ENCODE measurements at regions not wholly inside any gene's neighbourhood (a gene's known extent, or its start where the extent isn't known, plus 50 kb on each side); places are given as distances from the start of the nearest gene placed in this dataset.

- TF ChIP-seq CTCF (IDR thresholded peaks at IDR 0.05), result no peak
- no peaks in the 10 kb centered on the region for H3K4me1 ChIP-seq (ENCODE audit: low read depth)
- no peaks in the 10 kb centered on the region for H3K36me3 ChIP-seq (ENCODE audit: low read depth)
- H3K9me3 ChIP-seq, result no peaks in the 10 kb centered on the region
- DNase-seq (peak in 1 of 3 donors; percentile 5), ATAC-seq (no peak)
- intact Hi-C loops (cut with DNase I, micrococcal nuclease), result no loop called here
- no peak overlapping the region for H3K4me3 ChIP-seq
Measured at GRCh38 chr2:180191432-180192124, 184.5 kb upstream of the CWC22 start.

GRCh38 chr2:180190851-180191250 lies 183.8 kb upstream of the CWC22 start:
- intact Hi-C loops (cut with DNase I, micrococcal nuclease), result no loop called here
- ATAC-seq (no peak), DNase-seq (no peak)
- Histone ChIP-seq H3K9me3 (no peaks in the 10 kb centered on the region), H3K4me1 (ENCODE audit: low read depth) (no peaks in the 10 kb centered on the region), H3K4me3 (no peak overlapping the region), H3K36me3 (ENCODE audit: low read depth) (no peaks in the 10 kb centered on the region)
- TF ChIP-seq CTCF (IDR thresholded peaks at IDR 0.05), result no peak

GRCh38 chr2:180187611-180188010 lies 180.5 kb upstream of the CWC22 start:
- no peak for ATAC-seq
- no peak for DNase-seq
- H3K4me1 ChIP-seq (ENCODE audit: low read depth), result no peaks in the 10 kb centered on the region
- H3K9me3 ChIP-seq, result no peaks in the 10 kb centered on the region
- intact Hi-C loops (cut with DNase I, micrococcal nuclease), result no loop called here
- no peaks in the 10 kb centered on the region for H3K36me3 ChIP-seq (ENCODE audit: low read depth)
- no peak overlapping the region for H3K4me3 ChIP-seq
- no peak for TF ChIP-seq CTCF (IDR thresholded peaks at IDR 0.05)

- DNase-seq (no peak), ATAC-seq (no peak)
- Histone ChIP-seq H3K4me3 (no peak overlapping the region), H3K36me3 (ENCODE audit: low read depth) (no peaks in the 10 kb centered on the region), H3K4me1 (ENCODE audit: low read depth) (no peaks in the 10 kb centered on the region), H3K9me3 (no peaks in the 10 kb centered on the region)
- TF ChIP-seq CTCF (IDR thresholded peaks at IDR 0.05), result no peak
- intact Hi-C loops (cut with DNase I, micrococcal nuclease), result no loop called here
Measured at GRCh38 chr2:180184506-180184905, 177.4 kb upstream of the CWC22 start.

- TF ChIP-seq CTCF (IDR thresholded peaks at IDR 0.05), result no peak
- H3K4me1 ChIP-seq (ENCODE audit: low read depth), result no peaks in the 10 kb centered on the region
- DNase-seq (no peak), ATAC-seq (no peak)
- intact Hi-C loops (cut with DNase I, micrococcal nuclease), result no loop called here
- H3K36me3 ChIP-seq (ENCODE audit: low read depth), result no peaks in the 10 kb centered on the region
- no peaks in the 10 kb centered on the region for H3K9me3 ChIP-seq
- no peak overlapping the region for H3K4me3 ChIP-seq
Measured at GRCh38 chr2:180180511-180180910, 173.4 kb upstream of the CWC22 start.

- no peak for TF ChIP-seq CTCF (IDR thresholded peaks at IDR 0.05)
- no peak overlapping the region for H3K4me3 ChIP-seq
- no peaks in the 10 kb centered on the region for H3K9me3 ChIP-seq
- no peaks in the 10 kb centered on the region for H3K4me1 ChIP-seq (ENCODE audit: low read depth)
- intact Hi-C loops (cut with DNase I, micrococcal nuclease), result no loop called here
- H3K36me3 ChIP-seq (ENCODE audit: low read depth), result no peaks in the 10 kb centered on the region
- ATAC-seq, result no peak
- DNase-seq, result no peak
Measured at GRCh38 chr2:180177534-180177933, 170.4 kb upstream of the CWC22 start.
